ENCODE measurements at regions not wholly inside any gene's neighbourhood (a gene's known extent, or its start where the extent isn't known, plus 50 kb on each side); places are given as distances from the start of the nearest gene placed in this dataset.

- no peak overlapping the region for H3K4me3 ChIP-seq (ENCODE audit: low read depth, poor library complexity, severe bottlenecking)
- DNase-seq (ENCODE audit: low spot score in 2 of 2) = no peak
- WGBS, 2 donors = 94 to 95% methylated on average over 1 of the region's 1 CpG
- intact Hi-C loops (cut with DNase I; ENCODE audit: low total_unique reads) = no loop called here
- TF ChIP-seq POLR2A (IDR thresholded peaks at IDR 0.05) (no peak), CTCF (IDR thresholded peaks at IDR 0.05) (no peak)
These were observed 585.4 kb downstream of the USP25 start for GRCh38 chr21:16315223-16315622.

- intact Hi-C loops (cut with DNase I; ENCODE audit: low total_unique reads) = no loop called here
- no peak for DNase-seq (ENCODE audit: low spot score in 2 of 2)
- no peak overlapping the region for H3K4me3 ChIP-seq (ENCODE audit: low read depth, poor library complexity, severe bottlenecking)
- TF ChIP-seq CTCF (IDR thresholded peaks at IDR 0.05) (no peak), POLR2A (IDR thresholded peaks at IDR 0.05) (no peak)
These were observed 589.0 kb downstream of the USP25 start for GRCh38 chr21:16318651-16319300.

GRCh38 chr21:16320110-16320509, 590.3 kb downstream of the USP25 start:
- TF ChIP-seq CTCF (IDR thresholded peaks at IDR 0.05) (no peak), POLR2A (IDR thresholded peaks at IDR 0.05) (no peak)

GRCh38 chr21:16322454-16322853, 592.7 kb downstream of the USP25 start:
- intact Hi-C loops (cut with DNase I; ENCODE audit: low total_unique reads) = no loop called here
- no peak overlapping the region for H3K4me3 ChIP-seq (ENCODE audit: low read depth, poor library complexity, severe bottlenecking)
- TF ChIP-seq POLR2A (IDR thresholded peaks at IDR 0.05) = no peak
- no peak for TF ChIP-seq CTCF (IDR thresholded peaks at IDR 0.05)
- WGBS, 2 donors = 51 to 61% methylated on average over 2 of the region's 2 CpGs
- no peak for DNase-seq (ENCODE audit: low spot score in 2 of 2)

More at GRCh38 chr21:16320110-16320509, 590.3 kb downstream of the USP25 start:
- H3K4me3 ChIP-seq (ENCODE audit: low read depth, poor library complexity, severe bottlenecking) = no peak overlapping the region
- DNase-seq (ENCODE audit: low spot score in 2 of 2) = no peak
- 91 to 100% methylated on average over 1 of the region's 1 CpG for WGBS, 2 donors
- intact Hi-C loops (cut with DNase I; ENCODE audit: low total_unique reads) = no loop called here

DNA sequence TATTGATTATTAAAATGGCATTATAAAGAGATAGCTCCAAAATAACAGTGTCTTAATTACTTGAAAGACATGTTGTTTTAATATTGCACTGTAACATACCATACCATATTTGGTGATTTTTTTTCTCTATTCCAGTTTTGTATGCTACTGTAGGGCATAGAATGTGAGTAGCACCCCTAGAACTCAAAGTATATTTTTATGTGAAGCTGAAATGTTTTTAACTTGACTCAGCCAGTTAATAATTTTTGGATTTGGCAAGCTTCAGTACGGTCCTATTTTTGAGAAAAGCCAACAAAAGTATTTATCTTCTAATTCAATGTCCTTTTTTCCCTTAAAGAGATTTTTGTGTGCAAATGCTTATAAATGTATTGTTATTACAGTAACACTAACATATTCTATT, 593.8 kb downstream of the USP25 start:
- TF ChIP-seq POLR2A (IDR thresholded peaks at IDR 0.05) = no peak
- no peak for TF ChIP-seq CTCF (IDR thresholded peaks at IDR 0.05)
- 56 to 67% methylated on average over 1 of the region's 1 CpG for WGBS, 2 donors
- intact Hi-C loops (cut with DNase I; ENCODE audit: low total_unique reads) = no loop called here
- no peak overlapping the region for H3K4me3 ChIP-seq (ENCODE audit: low read depth, poor library complexity, severe bottlenecking)
- DNase-seq (ENCODE audit: low spot score in 2 of 2) = no peak

DNA sequence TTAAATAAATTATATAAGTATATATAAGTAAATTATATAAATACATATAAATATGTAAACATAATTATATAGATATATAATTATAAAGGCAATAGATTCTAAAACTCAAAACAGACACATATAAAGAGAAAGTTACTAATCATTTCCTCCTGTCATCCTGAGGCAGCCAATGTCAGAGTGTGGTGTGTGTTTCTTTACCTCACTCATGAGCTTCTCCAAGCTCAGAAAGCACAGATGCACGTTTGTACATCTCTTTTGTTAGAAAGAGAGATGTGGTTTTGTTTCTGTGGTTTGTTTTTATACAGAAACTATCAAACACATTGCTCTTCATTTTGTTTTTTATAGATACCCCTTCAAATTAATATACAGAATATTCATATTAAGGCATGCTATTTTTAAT, 594.8 kb downstream of the USP25 start:
- no peak overlapping the region for H3K4me3 ChIP-seq (ENCODE audit: low read depth, poor library complexity, severe bottlenecking)
- no peak for DNase-seq (ENCODE audit: low spot score in 2 of 2)
- intact Hi-C loops (cut with DNase I; ENCODE audit: low total_unique reads) = no loop called here
- no peak for TF ChIP-seq POLR2A (IDR thresholded peaks at IDR 0.05)
- TF ChIP-seq CTCF (IDR thresholded peaks at IDR 0.05) = no peak
- 23 to 42% methylated on average over 1 of the region's 1 CpG for WGBS, 2 donors
